ENCODE measurements at regions not wholly inside any gene's neighbourhood (a gene's known extent, or its start where the extent isn't known, plus 50 kb on each side); places are given as distances from the start of the nearest gene placed in this dataset.

DNA sequence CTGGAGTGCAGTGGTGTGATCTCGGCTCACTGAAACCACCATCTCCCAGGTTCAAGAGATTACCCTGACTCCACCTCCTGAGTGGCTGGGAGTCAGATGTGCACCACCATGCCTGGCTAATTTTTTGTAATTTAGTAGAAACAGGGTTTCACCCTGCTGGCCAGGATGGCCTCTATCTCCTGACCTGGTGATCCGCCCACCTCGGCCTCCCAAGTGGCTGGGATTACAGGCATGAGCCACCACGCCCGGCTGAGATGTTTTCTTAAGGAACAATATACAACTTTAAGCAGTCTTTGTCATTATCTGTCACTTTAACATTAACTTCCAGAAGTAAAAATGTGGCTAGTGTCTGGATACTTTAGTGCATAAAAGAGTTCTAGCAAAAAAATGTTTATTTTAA is 272.6 kb upstream of the FAT3 start:
- CTCF ChIA-PET, result no interaction called here
- POLR2A ChIA-PET, result no interaction called here
- TF ChIP-seq, protein P1, sequence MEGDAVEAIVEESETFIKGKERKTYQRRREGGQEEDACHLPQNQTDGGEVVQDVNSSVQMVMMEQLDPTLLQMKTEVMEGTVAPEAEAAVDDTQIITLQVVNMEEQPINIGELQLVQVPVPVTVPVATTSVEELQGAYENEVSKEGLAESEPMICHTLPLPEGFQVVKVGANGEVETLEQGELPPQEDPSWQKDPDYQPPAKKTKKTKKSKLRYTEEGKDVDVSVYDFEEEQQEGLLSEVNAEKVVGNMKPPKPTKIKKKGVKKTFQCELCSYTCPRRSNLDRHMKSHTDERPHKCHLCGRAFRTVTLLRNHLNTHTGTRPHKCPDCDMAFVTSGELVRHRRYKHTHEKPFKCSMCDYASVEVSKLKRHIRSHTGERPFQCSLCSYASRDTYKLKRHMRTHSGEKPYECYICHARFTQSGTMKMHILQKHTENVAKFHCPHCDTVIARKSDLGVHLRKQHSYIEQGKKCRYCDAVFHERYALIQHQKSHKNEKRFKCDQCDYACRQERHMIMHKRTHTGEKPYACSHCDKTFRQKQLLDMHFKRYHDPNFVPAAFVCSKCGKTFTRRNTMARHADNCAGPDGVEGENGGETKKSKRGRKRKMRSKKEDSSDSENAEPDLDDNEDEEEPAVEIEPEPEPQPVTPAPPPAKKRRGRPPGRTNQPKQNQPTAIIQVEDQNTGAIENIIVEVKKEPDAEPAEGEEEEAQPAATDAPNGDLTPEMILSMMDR (IDR thresholded peaks at IDR 0.05; ENCODE audit: control extremely low read depth, extremely low read depth, low read depth, missing control alignments), result no peak
- no peak for DNase-seq (ENCODE audit: extremely low spot score)

DNA sequence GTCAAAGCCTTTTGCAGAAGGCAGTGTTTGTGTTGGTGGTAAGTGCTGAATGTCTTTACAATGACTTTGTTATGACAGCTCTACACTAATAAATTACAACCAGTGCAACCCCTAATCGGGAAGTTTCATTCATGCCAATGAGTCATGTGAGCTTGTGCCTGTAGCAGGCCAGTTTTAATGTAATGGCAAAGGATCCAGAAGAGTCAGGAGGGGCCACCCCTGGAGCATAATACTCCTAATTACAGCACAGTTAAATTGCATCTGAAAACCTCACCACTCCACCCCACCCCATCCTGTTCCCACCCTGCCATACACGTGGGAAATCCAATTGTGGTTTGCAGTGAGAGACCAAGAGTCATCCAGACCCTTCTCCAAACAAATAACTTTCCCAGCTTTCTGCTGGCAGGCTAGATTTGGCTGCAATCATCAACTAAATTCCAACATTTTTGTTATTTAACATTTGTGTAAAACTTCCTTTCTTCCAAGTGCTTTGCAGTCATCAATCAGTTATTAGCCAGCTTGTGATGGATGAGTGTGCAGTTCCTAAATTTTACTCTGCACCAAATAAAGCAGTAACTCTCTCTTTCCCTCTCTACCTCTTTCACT is 277.3 kb upstream of the FAT3 start:
- CTCF ChIA-PET, result interaction anchor here (1.6 kb wide), 1 partner anchor 10 kb away, joined by 6 read pairs; no protein-coding TSS in a partner anchor
- no peak for DNase-seq (ENCODE audit: extremely low spot score)
- POLR2A ChIA-PET, result no interaction called here
- TF ChIP-seq, protein P1 (IDR thresholded peaks at IDR 0.05; ENCODE audit: control extremely low read depth, extremely low read depth, low read depth, missing control alignments), result no peak

DNA sequence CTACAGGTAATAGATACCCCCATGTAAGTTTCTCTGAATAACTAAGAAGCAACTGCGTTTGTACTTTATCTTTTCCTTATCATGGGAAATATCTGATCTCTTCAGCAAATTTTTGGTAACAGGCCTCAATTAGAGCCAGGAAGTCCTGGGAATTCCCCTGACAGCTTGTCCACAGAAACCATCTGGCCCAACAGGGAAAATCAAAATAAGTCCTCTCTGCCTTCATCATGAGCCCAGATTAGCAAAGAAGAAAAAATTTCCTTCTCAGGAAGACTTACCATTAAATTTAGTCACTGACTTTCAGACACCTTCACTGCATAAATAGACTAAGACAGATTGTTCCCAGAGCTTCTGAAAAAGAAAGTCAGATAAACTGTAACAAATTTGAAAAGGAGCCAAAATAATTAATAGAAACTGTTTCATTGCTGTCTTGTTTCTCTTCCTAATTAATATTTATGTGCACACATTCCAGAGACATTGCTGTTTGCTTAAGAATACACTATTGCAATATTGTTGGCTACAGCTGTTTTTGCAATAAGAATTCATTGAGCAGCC is 278.1 kb upstream of the FAT3 start:
- no peak for DNase-seq (ENCODE audit: extremely low spot score)
- POLR2A ChIA-PET, result no interaction called here
- CTCF ChIA-PET, result interaction anchor here (1.6 kb wide), 1 partner anchor 9 kb away, joined by 6 read pairs; no protein-coding TSS in a partner anchor
- TF ChIP-seq, protein P1 (IDR thresholded peaks at IDR 0.05; ENCODE audit: control extremely low read depth, extremely low read depth, low read depth, missing control alignments), result no peak

DNA sequence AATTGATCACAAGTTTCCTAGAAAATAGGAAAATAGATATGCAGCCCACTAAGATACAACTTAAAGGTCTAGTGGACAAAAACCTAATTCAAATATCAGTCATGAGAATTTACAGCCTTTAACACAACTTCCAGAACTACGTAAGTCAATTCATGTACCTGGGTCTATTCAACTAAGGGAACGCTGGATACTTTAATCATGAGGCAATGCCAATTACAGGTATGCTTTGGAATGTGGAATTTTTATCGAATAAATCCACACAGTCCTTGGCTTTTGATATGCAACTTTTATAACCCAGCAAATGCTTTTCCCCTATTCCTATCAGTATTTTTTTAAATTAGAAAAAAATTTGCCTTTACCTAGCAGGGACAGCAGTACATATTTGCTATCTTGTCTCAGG is 289.5 kb upstream of the FAT3 start:
- ChIA-PET CTCF (no interaction called here), POLR2A (no interaction called here)
- TF ChIP-seq, protein P1 (IDR thresholded peaks at IDR 0.05; ENCODE audit: control extremely low read depth, extremely low read depth, low read depth, missing control alignments), result no peak
- DNase-seq (ENCODE audit: extremely low spot score), result no peak

DNA sequence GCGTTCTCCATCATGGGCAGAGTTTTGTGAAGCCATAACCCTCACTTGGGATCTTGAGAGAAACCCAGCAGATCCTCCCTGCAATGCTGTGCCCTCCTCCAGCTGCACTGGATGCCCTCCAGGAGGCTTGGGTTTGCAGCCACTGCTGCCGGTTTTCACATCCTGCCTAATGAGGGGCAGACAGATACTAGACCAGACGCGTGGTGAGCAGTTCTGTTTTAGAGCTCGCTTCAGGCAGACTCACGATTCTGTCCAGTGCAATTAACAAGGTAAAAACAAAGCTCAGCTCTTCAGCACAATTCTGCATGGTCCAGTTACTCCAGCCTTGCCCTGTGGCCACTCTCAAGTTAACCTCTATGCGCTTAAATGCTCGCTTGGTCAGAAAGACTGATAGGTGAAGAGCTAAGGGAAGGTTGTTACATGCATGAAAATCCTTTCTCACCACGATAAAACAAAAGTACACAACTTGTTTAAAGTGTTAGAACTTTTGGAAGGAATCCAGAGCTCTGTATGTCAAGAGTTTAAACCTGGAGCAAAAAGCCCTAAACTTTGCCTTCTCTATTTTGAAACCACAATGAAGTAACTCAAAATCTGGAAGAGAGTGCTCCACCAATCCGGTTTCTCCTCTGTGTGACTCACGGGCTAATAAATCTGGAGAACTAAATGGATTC is 292.3 kb upstream of the FAT3 start:
- TF ChIP-seq, protein P1 (IDR thresholded peaks at IDR 0.05; ENCODE audit: control extremely low read depth, extremely low read depth, low read depth, missing control alignments), result no peak
- POLR2A ChIA-PET, result no interaction called here
- CTCF ChIA-PET, result no interaction called here
- no peak for DNase-seq (ENCODE audit: extremely low spot score)

DNA sequence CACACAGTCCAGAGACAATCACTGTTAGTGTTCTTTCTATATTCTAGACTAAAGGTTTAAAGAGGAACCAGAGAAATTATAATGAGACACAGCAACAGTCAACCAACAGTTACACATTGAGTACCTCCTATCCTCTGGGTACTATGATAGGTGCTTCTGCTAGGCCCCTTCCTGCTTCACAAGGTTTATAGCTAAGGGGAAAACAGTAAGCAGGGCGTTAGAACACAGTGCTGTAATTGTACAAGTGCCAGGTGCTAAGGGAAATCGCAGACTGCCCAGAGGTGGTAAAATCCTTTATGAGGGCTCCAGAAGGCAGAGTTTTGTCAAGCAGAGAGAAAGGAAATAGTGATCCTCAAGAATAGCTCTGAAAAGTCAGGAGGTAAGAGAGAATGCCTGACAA is 297.2 kb upstream of the FAT3 start:
- TF ChIP-seq, protein P1 (IDR thresholded peaks at IDR 0.05; ENCODE audit: control extremely low read depth, extremely low read depth, low read depth, missing control alignments), result no peak
- ChIA-PET POLR2A (no interaction called here), CTCF (interaction anchor here (1.0 kb wide), 1 partner anchor 10 kb away, joined by 3 read pairs; no protein-coding TSS in a partner anchor)
- DNase-seq (ENCODE audit: extremely low spot score), result no peak

Measured in GM10248 (cell line).